ENCODE measurements at regions not wholly inside any gene's neighbourhood (a gene's known extent, or its start where the extent isn't known, plus 50 kb on each side); places are given as distances from the start of the nearest gene placed in this dataset.

DNA sequence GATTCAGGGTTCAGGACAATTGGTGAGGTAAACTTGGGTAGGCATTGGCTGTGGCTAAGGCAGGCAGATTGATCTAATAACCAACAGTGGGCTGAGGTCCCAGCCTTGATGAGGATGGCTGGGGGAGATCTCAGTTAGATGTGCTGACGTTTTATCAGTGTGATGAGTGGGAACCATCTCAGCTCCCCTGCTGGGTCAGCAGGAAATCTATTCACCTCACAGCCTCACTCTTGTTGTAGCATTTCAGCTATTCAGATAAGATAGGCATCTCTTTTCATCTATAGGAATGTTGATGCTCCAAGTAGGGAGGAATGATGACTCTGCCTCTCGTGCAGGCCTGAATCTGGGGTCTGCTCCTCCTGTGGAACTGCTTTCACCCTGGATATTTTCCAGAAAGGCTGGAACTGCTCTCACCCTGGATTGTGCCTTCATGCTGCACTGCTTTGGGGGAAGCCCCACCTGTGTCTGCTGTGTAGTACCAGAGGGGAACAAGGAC is 973.7 kb downstream of the NSUN3 start:
- TF ChIP-seq MXI1 (conservative IDR thresholded peaks at IDR 0.05; ENCODE audit: poor library complexity, severe bottlenecking) = no peak
- TF ChIP-seq, protein P1, sequence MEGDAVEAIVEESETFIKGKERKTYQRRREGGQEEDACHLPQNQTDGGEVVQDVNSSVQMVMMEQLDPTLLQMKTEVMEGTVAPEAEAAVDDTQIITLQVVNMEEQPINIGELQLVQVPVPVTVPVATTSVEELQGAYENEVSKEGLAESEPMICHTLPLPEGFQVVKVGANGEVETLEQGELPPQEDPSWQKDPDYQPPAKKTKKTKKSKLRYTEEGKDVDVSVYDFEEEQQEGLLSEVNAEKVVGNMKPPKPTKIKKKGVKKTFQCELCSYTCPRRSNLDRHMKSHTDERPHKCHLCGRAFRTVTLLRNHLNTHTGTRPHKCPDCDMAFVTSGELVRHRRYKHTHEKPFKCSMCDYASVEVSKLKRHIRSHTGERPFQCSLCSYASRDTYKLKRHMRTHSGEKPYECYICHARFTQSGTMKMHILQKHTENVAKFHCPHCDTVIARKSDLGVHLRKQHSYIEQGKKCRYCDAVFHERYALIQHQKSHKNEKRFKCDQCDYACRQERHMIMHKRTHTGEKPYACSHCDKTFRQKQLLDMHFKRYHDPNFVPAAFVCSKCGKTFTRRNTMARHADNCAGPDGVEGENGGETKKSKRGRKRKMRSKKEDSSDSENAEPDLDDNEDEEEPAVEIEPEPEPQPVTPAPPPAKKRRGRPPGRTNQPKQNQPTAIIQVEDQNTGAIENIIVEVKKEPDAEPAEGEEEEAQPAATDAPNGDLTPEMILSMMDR (IDR thresholded peaks at IDR 0.05; ENCODE audit: poor library complexity, severe bottlenecking) = no peak
- TF ChIP-seq REST (IDR thresholded peaks at IDR 0.05; ENCODE audit: borderline replicate concordance) = no peak
- TF ChIP-seq TAF1 (IDR thresholded peaks at IDR 0.05; ENCODE audit: low read depth) = no peak
- TF ChIP-seq RAD21 (conservative IDR thresholded peaks at IDR 0.05) = no peak
- TF ChIP-seq SMC3 (conservative IDR thresholded peaks at IDR 0.05; ENCODE audit: poor library complexity) = no peak
- TF ChIP-seq POLR2AphosphoS5 (IDR thresholded peaks at IDR 0.05) = no peak
- TF ChIP-seq EZH2 (IDR thresholded peaks at IDR 0.05; ENCODE audit: borderline replicate concordance, insufficient read depth, low read length, poor library complexity, severe bottlenecking) = no peak
- no peak for TF ChIP-seq EP300 (conservative IDR thresholded peaks at IDR 0.05; ENCODE audit: poor library complexity, severe bottlenecking)
- Histone ChIP-seq H2AFZ (ENCODE audit: low read depth, low read length) (no peak overlapping the region), H3K9ac (ENCODE audit: low read length) (no peak overlapping the region), H3K27ac (ENCODE audit: low read length) (no peak overlapping the region), H3K9me2 (ENCODE audit: insufficient read depth, low read length) (no peaks in the 10 kb centered on the region), H3K4me2 (ENCODE audit: low read length) (no peak overlapping the region), H3K36me3 (ENCODE audit: insufficient read depth, low read length) (no peaks in the 10 kb centered on the region), H3K9me3 (ENCODE audit: low read length) (no peaks in the 10 kb centered on the region), H3K4me3 (ENCODE audit: low read length) (no peak overlapping the region), H4K20me1 (ENCODE audit: insufficient read depth) (no peaks in the 10 kb centered on the region), H3F3A (ENCODE audit: insufficient read depth, low read length, poor library complexity, severe bottlenecking) (no peaks in the 10 kb centered on the region), H3K27me3 (ENCODE audit: insufficient read depth, low read depth, low read length) (no peaks in the 10 kb centered on the region), H3K79me2 (replicated peaks; ENCODE audit: insufficient read depth, low read length) (no peaks in the 10 kb centered on the region)

DNA sequence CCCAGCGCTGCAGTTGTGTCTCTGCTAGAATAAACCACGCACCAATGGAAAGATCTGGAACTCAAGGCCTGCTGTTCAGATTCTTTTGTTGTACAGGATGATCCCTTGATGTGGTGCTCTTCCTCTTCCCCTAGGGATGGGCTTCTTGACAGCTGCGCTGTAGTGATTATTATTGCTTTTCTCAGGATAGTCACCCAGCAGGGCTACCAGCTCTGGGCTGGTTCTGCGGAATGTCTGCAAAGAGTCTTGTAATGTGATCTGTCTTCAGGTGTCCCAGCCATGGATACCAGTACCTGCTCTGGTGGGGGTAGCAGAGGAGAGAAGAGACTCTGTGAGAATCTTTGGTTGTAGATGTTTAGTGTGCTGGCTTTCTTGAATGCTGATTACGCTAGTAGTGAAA is 974.2 kb downstream of the NSUN3 start:
- TF ChIP-seq TAF1 (IDR thresholded peaks at IDR 0.05; ENCODE audit: low read depth) = no peak
- no peak for TF ChIP-seq RAD21 (conservative IDR thresholded peaks at IDR 0.05)
- TF ChIP-seq, protein P1 (IDR thresholded peaks at IDR 0.05; ENCODE audit: poor library complexity, severe bottlenecking) = no peak
- no peak for TF ChIP-seq EP300 (conservative IDR thresholded peaks at IDR 0.05; ENCODE audit: poor library complexity, severe bottlenecking)
- TF ChIP-seq POLR2AphosphoS5 (IDR thresholded peaks at IDR 0.05) = no peak
- no peak for TF ChIP-seq SMC3 (conservative IDR thresholded peaks at IDR 0.05; ENCODE audit: poor library complexity)
- TF ChIP-seq REST (IDR thresholded peaks at IDR 0.05; ENCODE audit: borderline replicate concordance) = no peak
- TF ChIP-seq MXI1 (conservative IDR thresholded peaks at IDR 0.05; ENCODE audit: poor library complexity, severe bottlenecking) = no peak
- TF ChIP-seq EZH2 (IDR thresholded peaks at IDR 0.05; ENCODE audit: borderline replicate concordance, insufficient read depth, low read length, poor library complexity, severe bottlenecking) = no peak
- Histone ChIP-seq H3K4me2 (ENCODE audit: low read length) (no peak overlapping the region), H3K36me3 (ENCODE audit: insufficient read depth, low read length) (no peaks in the 10 kb centered on the region)

More for the DNA sequence above, 974.2 kb downstream of the NSUN3 start:
- Histone ChIP-seq H3K9ac (ENCODE audit: low read length) (no peak overlapping the region), H3F3A (ENCODE audit: insufficient read depth, low read length, poor library complexity, severe bottlenecking) (no peaks in the 10 kb centered on the region), H3K27me3 (ENCODE audit: insufficient read depth, low read depth, low read length) (no peaks in the 10 kb centered on the region), H3K27ac (ENCODE audit: low read length) (no peak overlapping the region), H3K79me2 (replicated peaks; ENCODE audit: insufficient read depth, low read length) (no peaks in the 10 kb centered on the region), H4K20me1 (ENCODE audit: insufficient read depth) (no peaks in the 10 kb centered on the region), H3K9me3 (ENCODE audit: low read length) (no peaks in the 10 kb centered on the region), H2AFZ (ENCODE audit: low read depth, low read length) (no peak overlapping the region), H3K9me2 (ENCODE audit: insufficient read depth, low read length) (no peaks in the 10 kb centered on the region), H3K4me3 (ENCODE audit: low read length) (no peak overlapping the region)
